Activated T-cell treated with anti-CD3 and anti-CD28 coated beads, Interleukin-2, amount 50 U/mL, for 1 hour (primary cell): ENCODE measurements at regions not wholly inside any gene's neighbourhood (a gene's known extent, or its start where the extent isn't known, plus 50 kb on each side); places are given as distances from the start of the nearest gene placed in this dataset.

ENCODE experiments used
- DNase-seq: peaks from one replicate; pipeline ENCODE4 v3.0.0-alpha.2; 2020

DNA sequence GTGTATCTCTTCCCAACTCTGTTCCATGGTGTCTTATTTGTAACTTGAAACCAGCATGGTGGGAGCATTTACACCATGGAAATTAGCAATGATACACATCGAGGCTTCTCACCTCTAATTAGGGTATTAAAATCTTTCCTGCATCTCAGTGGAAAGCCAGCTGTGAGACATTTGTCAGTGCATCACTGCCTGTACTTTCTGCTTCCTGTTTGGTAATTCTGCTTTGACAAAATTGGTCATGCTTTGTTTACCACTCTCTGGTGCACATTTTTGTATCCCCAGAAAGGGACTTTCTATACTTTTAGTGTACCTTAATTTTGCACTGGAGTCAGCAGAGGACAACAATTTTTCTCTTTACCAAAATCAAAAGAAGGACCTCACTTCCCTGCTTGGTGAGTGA lies 402.1 kb downstream of the PDCD6IP start:
- DNase-seq = no peak

DNA sequence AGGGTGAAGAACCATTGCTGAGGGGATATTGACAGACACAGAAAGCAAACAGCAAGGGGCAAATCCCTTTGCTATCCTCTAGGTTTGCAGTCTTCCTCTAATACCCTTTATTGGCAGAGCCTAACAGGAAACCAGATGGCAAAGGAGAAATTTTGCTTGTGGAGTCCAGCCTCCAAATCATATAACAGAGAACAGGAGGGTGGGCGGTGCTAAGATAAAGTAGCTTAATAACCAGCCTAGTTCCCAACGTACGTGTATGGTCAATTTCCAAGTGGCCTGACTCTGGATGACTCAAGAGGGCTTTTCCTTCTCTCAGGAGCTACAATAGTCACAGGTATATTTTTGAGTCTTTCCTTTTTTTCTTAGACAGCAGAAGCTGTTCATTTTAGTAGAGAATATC lies 404.5 kb downstream of the PDCD6IP start:
- no peak for DNase-seq

DNA sequence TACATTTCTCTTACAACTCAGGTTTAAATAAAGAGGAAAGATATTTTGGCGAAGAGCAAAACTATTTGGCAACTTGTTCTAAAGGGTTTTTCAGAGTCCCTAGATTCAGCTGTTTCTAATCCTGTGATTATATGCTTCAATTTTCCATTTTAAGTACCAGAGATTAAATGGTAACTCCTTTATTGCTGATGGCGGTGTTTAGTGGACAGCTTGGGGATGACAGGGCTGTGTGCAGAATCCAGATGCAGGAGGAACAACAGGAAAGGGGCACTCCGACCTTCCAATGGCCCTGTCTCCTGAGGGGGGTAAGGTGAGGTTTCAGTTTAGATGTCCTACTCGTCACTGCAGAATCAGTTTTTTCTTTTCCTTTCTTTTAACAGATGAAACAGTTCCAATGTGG lies 405.0 kb downstream of the PDCD6IP start:
- no peak for DNase-seq

DNA sequence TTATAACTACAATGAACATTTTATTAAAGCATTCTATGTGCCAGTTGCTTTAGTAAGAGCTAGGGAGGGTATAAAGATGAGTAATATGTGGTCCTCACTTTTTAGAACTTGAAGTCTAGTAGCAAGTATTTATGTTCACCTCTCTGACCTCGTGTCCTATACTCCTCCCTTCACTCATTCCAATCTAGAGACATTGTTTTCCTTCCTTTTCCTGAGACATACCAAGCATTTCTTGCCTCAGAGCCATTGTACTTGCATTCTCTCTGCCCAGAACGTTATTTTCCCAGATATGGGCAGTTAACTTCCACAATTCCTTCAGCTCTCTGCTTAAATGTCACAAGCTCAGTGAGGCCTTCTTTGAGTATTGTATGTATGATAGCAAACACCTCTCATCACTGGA lies 408.6 kb downstream of the PDCD6IP start:
- DNase-seq = no peak

DNA sequence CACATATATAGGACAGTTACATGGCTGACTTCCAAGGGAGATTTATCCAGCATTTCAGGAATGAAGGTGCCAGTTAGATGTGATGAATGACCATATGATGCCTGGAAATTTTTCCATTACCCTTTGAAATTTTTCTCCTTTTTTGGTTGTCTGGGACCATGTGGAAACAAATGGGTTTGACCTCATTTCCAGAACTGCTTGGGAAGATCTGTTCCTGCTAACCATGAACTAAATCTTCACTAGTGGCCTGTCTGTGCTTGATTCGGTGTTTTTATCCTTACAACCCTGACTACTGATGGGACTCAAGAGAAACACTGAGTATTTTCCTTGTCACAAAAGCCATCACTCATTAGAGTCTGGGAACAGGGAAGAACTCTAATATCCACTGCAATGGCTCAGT lies 409.4 kb downstream of the PDCD6IP start:
- DNase-seq = no peak

DNA sequence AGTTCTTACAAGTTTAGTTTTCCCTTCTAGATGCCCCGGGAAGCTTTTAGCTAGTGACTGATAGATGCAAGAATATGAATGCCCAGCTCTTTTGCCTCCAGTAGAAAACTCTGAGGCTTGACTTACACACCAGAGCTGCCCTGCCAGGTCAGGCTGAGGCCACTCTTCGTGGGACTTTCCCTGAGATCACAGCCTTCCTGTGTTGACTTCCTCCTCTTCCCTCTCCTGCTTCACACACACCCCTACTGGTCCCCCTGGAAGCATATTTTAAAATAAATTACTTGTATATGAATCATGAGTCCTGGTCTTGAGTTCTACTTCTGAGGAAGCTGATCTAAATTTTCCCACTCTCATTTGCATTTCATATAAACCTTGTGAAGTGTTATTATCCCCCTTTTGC lies 413.7 kb downstream of the PDCD6IP start:
- DNase-seq = no peak

DNA sequence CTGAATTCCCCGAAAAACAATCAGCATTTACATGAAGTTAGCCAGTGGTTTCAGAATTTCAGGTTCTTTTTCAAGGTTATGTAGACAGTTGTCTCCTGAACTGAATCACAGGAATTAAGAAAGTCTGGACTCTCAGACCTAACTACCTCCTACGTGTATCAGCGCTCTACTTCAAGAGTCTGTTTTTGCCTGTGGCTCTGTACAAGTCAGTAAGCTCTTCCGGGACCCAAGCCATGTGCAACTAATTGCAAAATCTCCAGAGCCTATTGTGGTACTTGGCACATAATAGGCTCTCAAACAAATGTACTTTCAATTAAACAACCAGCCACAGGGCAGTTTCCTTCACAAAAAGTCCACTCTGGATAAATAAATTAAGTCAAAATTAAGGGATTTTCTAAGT lies 414.2 kb downstream of the PDCD6IP start:
- no peak for DNase-seq

DNA sequence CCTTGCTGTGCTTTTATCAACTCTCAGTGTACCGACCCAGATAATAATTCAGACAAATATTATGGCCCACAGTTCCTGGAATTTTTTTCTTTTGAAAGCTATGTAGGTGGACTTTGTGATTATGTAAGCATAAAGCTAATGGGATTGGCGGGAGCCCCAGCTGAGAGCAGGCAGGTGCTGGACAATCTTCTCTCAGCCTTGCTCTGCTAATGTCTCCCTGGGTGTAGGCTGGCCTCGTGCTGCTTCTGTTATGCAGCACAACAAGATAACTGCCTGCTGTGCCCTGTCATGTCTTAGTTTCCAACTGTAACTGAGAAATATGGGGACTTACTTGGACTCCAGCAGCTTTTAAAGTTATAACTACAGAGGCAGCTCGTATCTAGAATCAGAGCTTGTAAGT lies 415.0 kb downstream of the PDCD6IP start:
- DNase-seq = no peak

DNA sequence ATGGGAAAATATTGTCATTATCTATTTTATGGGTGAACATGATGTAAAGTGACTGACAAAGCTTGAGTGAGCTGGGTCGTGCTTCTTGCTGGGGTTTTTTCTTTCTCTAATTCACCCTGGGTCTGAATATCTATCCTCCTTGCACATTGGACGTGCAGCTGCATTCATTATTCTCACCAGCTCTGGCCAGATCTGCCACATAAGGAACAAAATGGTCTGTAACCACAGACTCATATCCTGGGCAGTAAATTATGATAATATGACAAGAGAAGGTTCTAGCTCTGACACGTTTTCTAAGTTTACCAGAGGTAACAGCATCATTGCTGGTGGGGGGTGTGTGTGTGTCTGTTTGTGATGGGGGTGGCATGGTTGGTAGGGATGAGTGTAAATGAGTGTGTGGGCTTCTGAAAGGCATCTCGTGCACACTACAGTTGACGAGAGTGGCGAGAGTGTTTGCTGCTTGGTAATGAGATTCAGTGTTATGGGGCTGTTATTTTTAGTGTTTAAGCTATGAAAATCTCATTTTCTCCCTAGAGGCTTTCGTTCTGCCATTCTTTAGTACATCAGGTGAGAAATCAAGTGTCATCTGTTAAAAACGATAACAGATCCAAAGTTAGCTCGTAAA lies 418.4 kb downstream of the PDCD6IP start:
- no peak for DNase-seq

DNA sequence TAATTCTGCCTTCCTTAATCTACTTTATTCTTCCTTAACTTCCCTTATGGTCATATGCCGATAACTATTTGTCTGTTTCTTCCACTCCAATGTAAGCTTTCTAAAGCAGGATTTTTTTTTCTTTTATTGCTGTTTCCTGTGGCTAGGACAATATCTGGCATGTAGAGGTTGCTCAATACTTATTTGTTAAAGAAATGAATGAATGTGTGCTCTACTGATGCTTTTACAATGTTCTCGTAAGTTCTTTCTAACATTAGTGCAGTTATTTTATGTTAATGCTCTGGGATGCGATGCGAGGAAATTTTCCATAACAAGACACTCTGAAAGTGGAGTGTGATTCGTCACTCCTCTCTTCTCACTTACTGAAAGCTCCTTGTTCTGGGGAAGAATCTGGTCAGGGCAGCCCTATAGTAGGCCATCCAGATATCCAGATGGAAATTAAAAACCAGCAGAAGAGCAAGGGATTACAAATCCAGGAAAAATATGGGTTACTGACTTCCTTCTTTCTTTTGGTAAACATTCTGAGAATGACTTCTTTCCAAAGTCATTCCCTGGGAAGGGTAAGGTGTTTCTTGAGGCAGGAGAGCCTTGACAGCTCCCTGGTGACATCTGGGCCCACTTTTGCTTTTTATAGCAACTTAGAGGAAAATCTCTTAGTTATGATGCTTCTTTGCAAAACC lies 420.4 kb downstream of the PDCD6IP start:
- DNase-seq = no peak

DNA sequence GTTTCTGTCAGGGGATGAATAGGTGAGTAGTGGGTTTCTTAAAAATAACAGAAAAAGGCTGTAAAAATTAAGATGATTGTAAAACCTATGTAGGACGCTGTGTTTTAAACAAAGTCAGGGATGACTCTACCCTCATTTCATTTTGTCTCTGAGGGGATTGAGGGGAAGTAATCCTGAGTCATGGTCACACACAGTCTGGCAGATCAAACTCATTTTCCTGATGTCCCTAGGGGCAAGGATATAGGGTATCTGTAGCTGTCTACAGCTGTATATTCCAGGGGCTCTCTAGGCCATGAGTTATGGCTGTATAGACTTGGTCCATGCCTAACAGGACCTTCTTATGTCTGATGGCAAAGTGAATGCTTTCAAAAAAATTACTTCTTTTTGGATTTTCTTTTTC lies 421.1 kb downstream of the PDCD6IP start:
- no peak for DNase-seq

DNA sequence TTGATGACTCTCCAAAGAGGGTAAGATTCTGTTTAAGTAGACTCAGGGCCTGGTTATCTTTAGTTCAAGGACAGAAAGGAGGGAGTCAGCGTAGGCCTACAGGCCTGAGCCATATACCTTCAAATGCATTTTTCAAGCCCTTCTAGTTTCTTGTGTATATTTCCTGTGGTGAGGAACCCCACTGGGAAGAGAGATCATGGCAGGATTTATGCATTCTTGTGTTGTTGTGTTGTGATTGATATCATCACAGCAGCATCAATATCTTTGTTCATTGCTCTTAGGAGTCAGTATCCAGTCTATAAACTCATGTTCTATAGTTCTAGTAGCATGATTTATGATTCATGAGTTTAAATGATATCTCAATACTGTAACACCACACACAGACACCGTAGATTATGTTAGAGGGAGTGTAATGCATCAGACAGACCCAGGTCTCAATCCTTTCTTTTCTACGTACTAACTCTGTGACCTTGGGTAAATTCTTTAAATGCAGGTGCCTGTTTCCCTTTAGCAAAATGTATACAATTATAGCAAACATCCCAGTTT lies 427.5 kb downstream of the PDCD6IP start:
- no peak for DNase-seq

DNA sequence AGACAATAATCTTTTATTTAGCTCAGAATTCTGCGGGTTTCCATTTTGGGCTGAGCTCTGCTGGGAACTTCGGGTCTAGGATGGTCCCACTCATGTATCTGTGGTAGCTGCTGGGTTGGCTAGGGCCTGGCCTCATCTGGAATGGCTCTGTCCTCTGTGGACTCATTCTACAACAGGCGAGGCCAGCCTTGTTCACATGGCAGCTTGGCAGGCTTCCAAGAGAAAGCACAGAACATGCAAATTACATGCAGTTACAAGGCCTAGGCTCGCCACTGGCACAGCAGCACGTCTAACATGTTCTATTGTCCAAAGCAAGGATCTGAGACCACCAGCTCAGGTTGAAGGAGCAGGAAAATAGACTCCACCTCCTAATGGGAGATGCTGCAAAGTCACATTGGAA lies 431.4 kb downstream of the PDCD6IP start:
- no peak for DNase-seq

DNA sequence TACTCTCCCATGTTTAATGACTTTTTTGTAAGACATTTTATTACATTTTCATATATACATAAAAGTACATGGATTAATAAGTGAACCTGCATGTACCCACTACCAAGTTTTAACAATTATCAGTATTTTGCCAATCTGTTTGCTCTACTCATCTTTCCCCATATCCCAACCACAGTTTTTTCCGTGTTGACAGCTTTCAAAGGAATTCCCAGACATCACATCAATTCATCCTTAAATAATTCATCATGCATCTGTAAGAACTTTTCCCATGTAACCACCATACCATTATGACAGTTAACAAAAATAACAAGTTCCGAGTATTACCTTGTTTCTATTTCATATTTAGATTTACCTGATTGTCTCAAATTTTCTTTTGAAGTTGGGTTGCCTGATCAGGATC lies 436.7 kb downstream of the PDCD6IP start:
- DNase-seq = no peak

DNA sequence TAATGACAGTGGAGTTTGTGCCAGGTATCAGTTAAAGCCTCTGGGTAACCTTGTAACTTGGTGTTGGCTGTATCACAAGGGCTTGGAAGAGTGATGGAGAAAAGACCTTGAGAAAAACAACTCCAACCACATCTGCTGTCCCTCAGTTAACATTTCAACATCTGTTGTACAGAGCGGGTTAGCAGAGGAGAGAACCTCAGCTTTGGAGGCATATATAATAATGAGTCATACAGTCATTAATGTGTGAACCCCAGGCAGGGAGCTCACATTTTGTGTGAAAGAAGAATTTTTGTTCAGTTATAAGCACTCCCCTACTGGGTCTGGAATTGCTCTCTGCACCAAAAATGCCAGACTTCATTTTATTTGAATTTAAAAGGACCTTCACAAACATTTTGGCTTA lies 439.5 kb downstream of the PDCD6IP start:
- no peak for DNase-seq

DNA sequence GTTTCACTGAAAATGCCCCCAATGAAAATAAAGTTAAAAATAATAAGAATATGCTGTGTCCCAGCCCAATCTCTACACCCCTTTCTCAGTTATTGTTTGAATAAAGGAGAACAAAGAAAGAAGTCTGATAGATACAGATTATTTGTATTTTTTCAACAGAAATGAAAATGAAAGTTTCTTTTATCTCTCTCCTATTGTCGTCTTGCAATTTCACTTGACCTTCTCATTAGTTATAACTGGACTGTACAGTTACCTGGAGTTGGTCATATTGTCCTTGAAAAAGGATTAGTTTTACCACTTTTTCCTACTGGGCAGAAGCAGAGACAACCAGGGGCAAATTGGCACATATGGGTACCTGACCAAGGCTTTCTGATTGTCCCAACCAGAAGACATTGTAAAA lies 440.0 kb downstream of the PDCD6IP start:
- DNase-seq = no peak

DNA sequence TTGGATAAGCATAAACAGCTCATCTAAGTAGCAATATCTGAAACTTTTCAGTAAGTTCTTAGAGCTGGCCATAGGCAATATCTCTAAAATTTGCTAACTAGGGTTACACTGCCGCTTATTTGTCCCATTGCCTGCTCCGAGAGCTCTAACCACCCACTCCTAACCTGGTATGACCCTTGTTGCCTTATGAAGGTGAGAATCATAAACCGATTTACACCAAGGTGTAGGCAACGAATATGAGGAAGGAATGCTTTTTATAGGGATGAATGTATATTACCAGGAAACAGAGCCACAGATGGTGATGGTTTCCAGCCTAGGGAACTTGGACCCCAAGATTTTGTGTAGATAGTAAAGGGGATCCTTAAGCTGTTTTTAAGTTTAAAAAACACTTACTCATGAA lies 440.9 kb downstream of the PDCD6IP start:
- DNase-seq = no peak

DNA sequence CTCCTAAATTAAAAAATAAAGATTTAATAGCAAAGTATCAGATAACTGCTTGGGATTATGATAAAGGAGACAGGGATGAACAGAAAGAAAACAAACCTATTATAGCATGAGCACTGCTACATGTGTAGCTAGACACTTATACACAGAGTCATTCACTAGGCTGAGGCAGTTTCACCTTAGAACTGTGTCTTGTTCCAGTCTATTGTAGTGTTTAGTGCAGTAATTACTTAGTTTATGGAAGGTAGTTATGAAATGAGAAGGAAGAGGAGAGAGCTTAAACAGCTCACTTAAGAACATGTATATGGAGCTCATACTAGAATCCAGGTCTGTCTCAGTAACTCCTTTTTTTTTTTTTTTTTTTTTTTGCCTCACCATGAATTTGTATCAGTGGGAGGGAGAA lies 441.4 kb downstream of the PDCD6IP start:
- DNase-seq = no peak

DNA sequence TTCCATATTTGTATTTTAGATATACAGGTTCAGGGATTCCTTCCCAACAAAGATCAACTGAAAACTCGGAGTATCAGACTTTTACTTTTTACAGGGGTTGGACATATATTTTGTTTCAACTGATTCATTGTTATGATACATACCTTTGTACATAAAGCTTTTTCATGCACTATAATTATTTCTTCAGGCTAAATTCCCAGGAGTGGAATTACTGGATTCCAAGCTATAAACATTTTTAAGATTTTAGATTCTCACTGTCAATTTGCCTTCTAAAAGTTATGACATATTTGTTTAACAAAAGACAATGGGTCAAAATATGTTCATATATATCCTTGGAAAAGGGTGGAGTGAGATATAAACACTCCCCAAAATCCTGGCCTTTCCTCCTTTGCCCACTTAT lies 449.0 kb downstream of the PDCD6IP start:
- no peak for DNase-seq

DNA sequence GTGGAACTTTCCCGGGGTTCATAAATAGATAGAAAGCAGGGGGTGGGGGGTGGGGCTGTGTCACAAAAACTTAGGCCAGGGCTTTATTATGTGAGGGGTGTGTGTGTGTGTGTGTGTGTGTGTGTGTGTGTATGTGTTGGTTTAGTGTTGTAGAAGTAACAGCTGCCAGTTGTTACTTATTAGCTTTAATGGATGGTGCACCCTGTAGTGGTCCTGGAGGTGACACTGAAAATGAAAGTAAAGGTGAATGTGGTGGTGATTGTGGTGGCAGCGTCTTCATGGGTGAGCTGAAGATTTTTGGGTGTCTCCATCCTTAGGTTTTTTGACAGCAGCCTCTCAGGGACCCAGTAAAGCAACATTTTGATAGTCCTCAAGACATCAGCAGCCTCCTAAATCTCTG lies 449.9 kb downstream of the PDCD6IP start:
- DNase-seq = no peak

DNA sequence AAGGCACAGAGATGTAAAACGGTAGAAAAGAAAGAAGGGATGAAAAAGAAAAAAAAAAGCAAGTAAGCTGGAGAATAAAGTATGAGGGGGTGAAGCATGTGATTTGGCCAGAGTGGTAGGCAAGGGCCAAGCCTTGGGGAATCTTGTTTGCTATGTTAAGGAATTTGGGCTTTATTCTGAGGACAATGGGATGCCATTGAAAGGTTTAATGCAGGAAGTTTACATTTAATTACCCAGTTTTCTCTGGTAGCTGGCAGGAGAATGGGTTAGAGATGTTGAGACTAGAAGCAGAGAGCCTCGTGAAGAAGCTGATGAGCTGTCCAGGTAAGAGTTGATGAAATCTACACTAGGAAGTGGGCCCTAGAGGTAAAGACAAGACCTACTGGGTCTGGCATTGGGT lies 455.9 kb downstream of the PDCD6IP start:
- no peak for DNase-seq

DNA sequence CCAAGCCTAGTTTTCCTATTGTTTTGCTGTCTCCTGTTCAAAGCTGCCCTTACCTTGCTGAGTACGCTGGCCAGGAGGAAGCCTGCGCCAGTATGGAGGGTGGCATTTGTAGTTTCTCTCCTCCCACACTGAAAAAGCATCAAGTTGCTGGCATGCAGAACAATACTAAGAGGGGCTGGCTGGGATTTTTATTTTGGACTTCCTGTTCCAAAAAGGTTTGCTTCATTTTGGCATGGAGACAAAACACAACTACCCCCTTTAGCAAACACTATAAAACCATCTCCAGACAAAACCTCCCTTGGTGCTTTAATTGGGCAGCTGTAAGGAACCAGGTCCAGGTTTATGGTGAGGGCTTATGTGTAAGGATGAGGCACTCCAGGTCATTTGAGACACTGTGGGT lies 457.6 kb downstream of the PDCD6IP start:
- no peak for DNase-seq

DNA sequence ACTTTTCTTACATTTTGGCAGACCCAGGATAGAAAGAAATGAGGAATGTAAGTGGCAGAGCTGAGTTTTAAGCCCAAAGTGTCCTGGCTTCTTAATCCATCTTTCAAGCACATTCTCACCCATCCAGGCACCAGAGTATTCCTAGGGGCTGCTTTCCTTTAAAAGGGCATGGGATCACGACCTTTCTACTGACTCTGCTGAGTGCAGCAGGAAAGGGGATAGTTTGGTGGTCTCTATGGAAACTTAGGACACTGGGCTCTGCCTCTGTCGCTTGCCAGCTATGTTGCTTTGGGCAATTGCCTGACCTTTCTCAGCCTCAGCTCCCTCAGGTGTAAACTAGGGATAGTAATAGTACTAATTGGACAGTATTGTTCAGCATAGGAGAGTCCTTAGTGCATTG lies 458.4 kb downstream of the PDCD6IP start:
- DNase-seq = no peak

DNA sequence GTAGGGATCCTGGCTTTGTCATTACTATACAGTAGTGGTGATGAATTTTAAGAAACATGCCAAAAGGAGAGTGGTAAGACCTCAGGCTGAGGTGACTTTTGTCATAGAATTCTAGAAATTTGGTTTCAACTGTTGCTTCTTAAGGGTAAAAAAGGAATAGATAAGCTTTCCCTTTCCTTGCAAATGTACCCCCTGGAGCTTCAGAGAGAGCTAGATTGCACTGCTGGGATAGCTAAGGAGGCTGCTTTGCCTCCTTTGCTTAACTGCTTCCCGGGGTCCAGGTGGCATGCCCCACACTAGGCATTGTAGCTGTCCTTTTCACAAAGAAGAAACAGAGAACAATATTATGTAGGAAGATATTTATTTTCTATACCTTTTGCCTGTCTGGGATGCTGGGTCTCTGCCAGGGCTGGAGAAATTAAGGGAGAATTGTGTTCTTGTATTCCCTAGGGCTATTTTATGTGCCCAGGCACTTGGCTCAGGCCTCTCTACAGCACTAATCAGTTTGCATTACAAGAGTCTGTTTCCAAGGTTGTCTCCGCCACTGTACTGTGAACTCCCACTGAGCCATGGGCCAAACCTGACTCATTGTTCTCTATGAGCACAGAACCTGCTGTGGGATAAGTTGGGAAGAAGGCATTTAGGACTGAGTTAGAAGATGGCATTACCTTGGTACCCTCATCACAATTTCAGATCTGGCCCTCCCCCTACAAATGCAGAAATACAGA lies 460.0 kb downstream of the PDCD6IP start:
- no peak for DNase-seq
